Neutrophil (primary cell): ENCODE measurements at regions not wholly inside any gene's neighbourhood (a gene's known extent, or its start where the extent isn't known, plus 50 kb on each side); places are given as distances from the start of the nearest gene placed in this dataset.

Experiments
- H3K27ac ChIP-seq: fragments of 200-600 bp; sonication (generic); 2 replicates; pipeline ENCODE4 v1.5.1; 2016; ENCODE audit warnings: mild to moderate bottlenecking, moderate library complexity
- H3K27me3 ChIP-seq: fragments of 200-600 bp; sonication (generic); 2 replicates; pipeline ENCODE4 v1.6.0; 2016; ENCODE audit warnings: mild to moderate bottlenecking
- H3K36me3 ChIP-seq: fragments of 200-600 bp; sonication (generic); 2 replicates; pipeline ENCODE4 v1.5.1; 2017
- H3K4me1 ChIP-seq, 2 experiments: fragments of 200-600 bp in 1 of 2; sonication (generic) in 1 of 2; 1 replicate in 1 of 2; 2 replicates in 1 of 2; pipeline versions ENCODE4 v1.5.1 to v1.6.1; 2013 to 2016; ENCODE audit warnings: low read depth in 1 of 2, low read length in 1 of 2, mild to moderate bottlenecking in 1 of 2, moderate library complexity in 1 of 2; ENCODE audit not compliant: control insufficient read depth in 1 of 2, insufficient read depth in 1 of 2
- H3K4me3 ChIP-seq, 2 experiments: fragments of 200-600 bp in 1 of 2; sonication (generic) in 1 of 2; 1 replicate in 1 of 2; 2 replicates in 1 of 2; pipeline ENCODE4 v1.5.1; 2013 to 2016; ENCODE audit warnings: low read depth in 1 of 2, low read length in 1 of 2, mild to moderate bottlenecking in 1 of 2, moderate library complexity in 1 of 2
- H3K9me3 ChIP-seq: fragments of 200-600 bp; sonication (generic); 2 replicates; pipeline ENCODE4 v1.5.1; 2016
- CTCF ChIP-seq: fragments of 200-600 bp; sonication (generic); IDR thresholded peaks from 2 replicates; pipeline ENCODE4 v1.5.1; 2016; ENCODE audit warnings: antibody characterized with exemption

GRCh38 chr10:78540355-78541076, 506.9 kb downstream of the RPS24 start:
- Histone ChIP-seq H3K27me3 (peaks cover 5% of the 10 kb centered on the region), H3K4me3 (no peak overlapping the region), H3K36me3 (no peaks in the 10 kb centered on the region), H3K27ac (no peak overlapping the region), H3K9me3 (no peaks in the 10 kb centered on the region), H3K4me1 (no peaks in the 10 kb centered on the region)
- no peak for TF ChIP-seq CTCF

- no peak overlapping the region for H3K27ac ChIP-seq
- H3K9me3 ChIP-seq, result no peaks in the 10 kb centered on the region
- H3K4me3 ChIP-seq, result no peak overlapping the region
- H3K27me3 ChIP-seq, result peaks cover 5% of the 10 kb centered on the region
- no peaks in the 10 kb centered on the region for H3K4me1 ChIP-seq
- no peaks in the 10 kb centered on the region for H3K36me3 ChIP-seq
- TF ChIP-seq CTCF, result no peak
These were observed 507.9 kb downstream of the RPS24 start for GRCh38 chr10:78541481-78542140.

GRCh38 chr10:78542141-78542489, 508.5 kb downstream of the RPS24 start:
- H3K27me3 ChIP-seq, result peaks cover 5% of the 10 kb centered on the region
- no peaks in the 10 kb centered on the region for H3K9me3 ChIP-seq
- H3K4me1 ChIP-seq, result no peaks in the 10 kb centered on the region
- H3K27ac ChIP-seq, result no peak overlapping the region
- no peaks in the 10 kb centered on the region for H3K36me3 ChIP-seq
- TF ChIP-seq CTCF, result no peak
- H3K4me3 ChIP-seq, result no peak overlapping the region

GRCh38 chr10:78542521-78542920, 508.9 kb downstream of the RPS24 start:
- Histone ChIP-seq H3K4me3 (no peak overlapping the region), H3K9me3 (no peaks in the 10 kb centered on the region), H3K27me3 (peaks cover 5% of the 10 kb centered on the region), H3K36me3 (no peaks in the 10 kb centered on the region), H3K4me1 (no peaks in the 10 kb centered on the region), H3K27ac (no peak overlapping the region)
- TF ChIP-seq CTCF, result no peak

GRCh38 chr10:78543031-78543748, 509.5 kb downstream of the RPS24 start:
- H3K36me3 ChIP-seq, result no peaks in the 10 kb centered on the region
- TF ChIP-seq CTCF, result no peak
- no peaks in the 10 kb centered on the region for H3K4me1 ChIP-seq
- no peaks in the 10 kb centered on the region for H3K9me3 ChIP-seq
- H3K27ac ChIP-seq, result no peak overlapping the region
- H3K4me3 ChIP-seq, result no peak overlapping the region
- H3K27me3 ChIP-seq, result peaks cover 5% of the 10 kb centered on the region
